ENCODE measurements at regions not wholly inside any gene's neighbourhood (a gene's known extent, or its start where the extent isn't known, plus 50 kb on each side); places are given as distances from the start of the nearest gene placed in this dataset.

- no peak for DNase-seq (ENCODE audit: low read depth)
- Histone ChIP-seq H3K4me3 (ENCODE audit: low read depth, low read length) (no peak overlapping the region), H3K36me3 (ENCODE audit: control insufficient read depth, insufficient read depth, low read length) (no peaks in the 10 kb centered on the region), H3K27me3 (ENCODE audit: control insufficient read depth, insufficient read depth, low read length) (no peaks in the 10 kb centered on the region)
- TF ChIP-seq CTCF (IDR thresholded peaks at IDR 0.05; ENCODE audit: insufficient read depth, low read length, severe bottlenecking): no peak
- no peak for FAIRE-seq
Observed at GRCh38 chr19:28936001-28936400, 276.9 kb downstream of the UQCRFS1 start.

GRCh38 chr19:28934631-28935030 is 278.3 kb downstream of the UQCRFS1 start:
- FAIRE-seq: no peak
- TF ChIP-seq CTCF (IDR thresholded peaks at IDR 0.05; ENCODE audit: insufficient read depth, low read length, severe bottlenecking): no peak
- no peak for DNase-seq (ENCODE audit: low read depth)

GRCh38 chr19:28933039-28933438 is 279.9 kb downstream of the UQCRFS1 start:
- no peaks in the 10 kb centered on the region for H3K36me3 ChIP-seq (ENCODE audit: control insufficient read depth, insufficient read depth, low read length)
- no peak for TF ChIP-seq CTCF (IDR thresholded peaks at IDR 0.05; ENCODE audit: insufficient read depth, low read length, severe bottlenecking)
- FAIRE-seq: no peak

More at GRCh38 chr19:28934631-28935030, 278.3 kb downstream of the UQCRFS1 start:
- Histone ChIP-seq H3K36me3 (ENCODE audit: control insufficient read depth, insufficient read depth, low read length) (no peaks in the 10 kb centered on the region), H3K4me3 (ENCODE audit: low read depth, low read length) (no peak overlapping the region), H3K27me3 (ENCODE audit: control insufficient read depth, insufficient read depth, low read length) (no peaks in the 10 kb centered on the region)

GRCh38 chr19:28932446-28932845 is 280.5 kb downstream of the UQCRFS1 start:
- no peak for TF ChIP-seq CTCF (IDR thresholded peaks at IDR 0.05; ENCODE audit: insufficient read depth, low read length, severe bottlenecking)
- FAIRE-seq (no peak), DNase-seq (ENCODE audit: low read depth) (no peak)
- Histone ChIP-seq H3K27me3 (ENCODE audit: control insufficient read depth, insufficient read depth, low read length) (no peaks in the 10 kb centered on the region), H3K4me3 (ENCODE audit: low read depth, low read length) (no peak overlapping the region), H3K36me3 (ENCODE audit: control insufficient read depth, insufficient read depth, low read length) (no peaks in the 10 kb centered on the region)

More at GRCh38 chr19:28933039-28933438, 279.9 kb downstream of the UQCRFS1 start:
- no peaks in the 10 kb centered on the region for H3K27me3 ChIP-seq (ENCODE audit: control insufficient read depth, insufficient read depth, low read length)
- no peak for DNase-seq (ENCODE audit: low read depth)
- H3K4me3 ChIP-seq (ENCODE audit: low read depth, low read length): no peak overlapping the region

GRCh38 chr19:28929006-28929405 is 283.9 kb downstream of the UQCRFS1 start:
- H3K4me3 ChIP-seq (ENCODE audit: low read depth, low read length): no peak overlapping the region
- DNase-seq (ENCODE audit: low read depth) (no peak), FAIRE-seq (no peak)
- no peaks in the 10 kb centered on the region for H3K36me3 ChIP-seq (ENCODE audit: control insufficient read depth, insufficient read depth, low read length)
- TF ChIP-seq CTCF (IDR thresholded peaks at IDR 0.05; ENCODE audit: insufficient read depth, low read length, severe bottlenecking): no peak
- H3K27me3 ChIP-seq (ENCODE audit: control insufficient read depth, insufficient read depth, low read length): no peaks in the 10 kb centered on the region

GRCh38 chr19:28927456-28927855 is 285.5 kb downstream of the UQCRFS1 start:
- no peak for TF ChIP-seq CTCF (IDR thresholded peaks at IDR 0.05; ENCODE audit: insufficient read depth, low read length, severe bottlenecking)
- DNase-seq (ENCODE audit: low read depth) (no peak), FAIRE-seq (no peak)
- Histone ChIP-seq H3K27me3 (ENCODE audit: control insufficient read depth, insufficient read depth, low read length) (no peaks in the 10 kb centered on the region), H3K4me3 (ENCODE audit: low read depth, low read length) (no peak overlapping the region), H3K36me3 (ENCODE audit: control insufficient read depth, insufficient read depth, low read length) (no peaks in the 10 kb centered on the region)

Data from bronchial epithelial cell (primary cell).